Ishikawa (cell line): ENCODE measurements at regions not wholly inside any gene's neighbourhood (a gene's known extent, or its start where the extent isn't known, plus 50 kb on each side); places are given as distances from the start of the nearest gene placed in this dataset.

ENCODE experiments used
- CEBPB ChIP-seq: IDR thresholded peaks from 2 replicates; pipeline ENCODE4 v1.6.1; 2012
- CREB1 ChIP-seq: IDR thresholded peaks from 2 replicates; pipeline ENCODE4 v1.6.1; 2012; ENCODE audit warnings: low read depth
- EGR1 ChIP-seq: IDR thresholded peaks from 2 replicates; pipeline ENCODE4 v1.6.1; 2012
- EP300 ChIP-seq: IDR thresholded peaks from 2 replicates; pipeline ENCODE4 v1.6.1; 2012; ENCODE audit warnings: borderline replicate concordance
- FOXM1 ChIP-seq: IDR thresholded peaks from 2 replicates; pipeline ENCODE4 v1.6.1; 2012; ENCODE audit warnings: low read depth, borderline replicate concordance
- MAX ChIP-seq: IDR thresholded peaks from 2 replicates; pipeline ENCODE4 v1.6.1; 2012
- NFIC ChIP-seq: IDR thresholded peaks from 2 replicates; pipeline ENCODE4 v1.6.1; 2012
- RAD21 ChIP-seq: IDR thresholded peaks from 2 replicates; pipeline ENCODE4 v1.6.1; 2012; ENCODE audit warnings: low read depth
- REST ChIP-seq: IDR thresholded peaks from 2 replicates; pipeline ENCODE4 v1.6.1; 2012; ENCODE audit warnings: low read depth, mild to moderate bottlenecking
- TAF1 ChIP-seq: IDR thresholded peaks from 2 replicates; pipeline ENCODE4 v1.6.1; 2012; ENCODE audit warnings: low read depth, mild to moderate bottlenecking
- TCF12 ChIP-seq: IDR thresholded peaks from 2 replicates; pipeline ENCODE4 v1.6.1; 2012; ENCODE audit warnings: low read depth
- TEAD4 ChIP-seq: IDR thresholded peaks from 2 replicates; pipeline ENCODE4 v1.6.1; 2012
- USF1 ChIP-seq: IDR thresholded peaks from 2 replicates; pipeline ENCODE4 v1.6.1; 2012
- YY1 ChIP-seq: IDR thresholded peaks from 2 replicates; pipeline ENCODE4 v1.6.1; 2012; ENCODE audit warnings: low read depth
- ZBTB7A ChIP-seq: IDR thresholded peaks from 2 replicates; pipeline ENCODE4 v1.6.1; 2012; ENCODE audit warnings: low read depth

- TF ChIP-seq CREB1 (no peak), RAD21 (no peak), ZBTB7A (no peak), REST (no peak), EP300 (no peak), NFIC (no peak), YY1 (no peak), MAX (no peak), CEBPB (no peak), USF1 (no peak), EGR1 (no peak), TEAD4 (no peak), FOXM1 (no peak), TCF12 (no peak), TAF1 (no peak)
Measured at GRCh38 chr2:235343156-235343774, 150.6 kb upstream of the AGAP1 start.

GRCh38 chr2:235343869-235344268, 150.0 kb upstream of the AGAP1 start:
- TF ChIP-seq EP300 = no peak
- TF ChIP-seq NFIC = no peak
- TF ChIP-seq CEBPB = no peak
- TF ChIP-seq TEAD4 = no peak
- TF ChIP-seq RAD21 = no peak
- no peak for TF ChIP-seq MAX
- TF ChIP-seq TAF1 = no peak
- TF ChIP-seq CREB1 = no peak
- TF ChIP-seq TCF12 = no peak
- no peak for TF ChIP-seq ZBTB7A
- TF ChIP-seq REST = no peak
- TF ChIP-seq YY1 = no peak
- no peak for TF ChIP-seq FOXM1
- no peak for TF ChIP-seq USF1
- no peak for TF ChIP-seq EGR1

- TF ChIP-seq TCF12 = no peak
- no peak for TF ChIP-seq FOXM1
- no peak for TF ChIP-seq YY1
- TF ChIP-seq MAX = no peak
- no peak for TF ChIP-seq CREB1
- no peak for TF ChIP-seq EP300
- no peak for TF ChIP-seq TAF1
- TF ChIP-seq REST = no peak
- TF ChIP-seq TEAD4 = no peak
- no peak for TF ChIP-seq CEBPB
- TF ChIP-seq USF1 = no peak
- no peak for TF ChIP-seq NFIC
- no peak for TF ChIP-seq RAD21
- no peak for TF ChIP-seq ZBTB7A
- no peak for TF ChIP-seq EGR1
Measured at GRCh38 chr2:235345745-235346144, 148.1 kb upstream of the AGAP1 start.

GRCh38 chr2:235347691-235348090, 146.2 kb upstream of the AGAP1 start:
- TF ChIP-seq TEAD4 = no peak
- no peak for TF ChIP-seq MAX
- no peak for TF ChIP-seq RAD21
- no peak for TF ChIP-seq CREB1
- TF ChIP-seq FOXM1 = no peak
- TF ChIP-seq NFIC = no peak
- no peak for TF ChIP-seq USF1
- no peak for TF ChIP-seq TCF12
- no peak for TF ChIP-seq REST
- TF ChIP-seq CEBPB = no peak
- no peak for TF ChIP-seq EP300
- no peak for TF ChIP-seq TAF1
- no peak for TF ChIP-seq YY1
- no peak for TF ChIP-seq EGR1
- no peak for TF ChIP-seq ZBTB7A
